ENCODE measurements at regions not wholly inside any gene's neighbourhood (a gene's known extent, or its start where the extent isn't known, plus 50 kb on each side); places are given as distances from the start of the nearest gene placed in this dataset.

GRCh38 chr7:137146552-137147337, 196.8 kb downstream of the PTN start:
- Histone ChIP-seq H2AFZ (ENCODE audit: low read length) (no peak overlapping the region), H2BK12ac (ENCODE audit: low read length) (no peak overlapping the region), H3K27ac (replicated peaks; ENCODE audit: low read length) (no peak overlapping the region), H3K9me3 (replicated peaks in 1 of 2; ENCODE audit: control insufficient read depth in 2 of 2, insufficient read depth in 1 of 2, low read depth in 1 of 2, low read length in 2 of 2) (no peaks in the 10 kb centered on the region), H3K4me3 (ENCODE audit: low read length in 2 of 2) (no peak overlapping the region), H3K79me1 (ENCODE audit: low read depth, low read length) (no peaks in the 10 kb centered on the region), H3K23ac (ENCODE audit: low read depth, low read length, poor library complexity) (no peak overlapping the region), H3K18ac (ENCODE audit: low read length) (no peak overlapping the region), H3K9ac (ENCODE audit: low read depth, low read length, poor library complexity) (no peak overlapping the region), H3K4ac (ENCODE audit: low read length) (no peak overlapping the region), H2BK5ac (ENCODE audit: low read length) (no peak overlapping the region), H3K36me3 (replicated peaks in 1 of 2; ENCODE audit: control insufficient read depth in 2 of 2, insufficient read depth in 2 of 2, low read length in 2 of 2) (no peaks in the 10 kb centered on the region), H2BK15ac (ENCODE audit: low read length) (no peak overlapping the region), H3K14ac (ENCODE audit: low read length) (no peak overlapping the region), H2BK120ac (ENCODE audit: low read depth, low read length) (no peak overlapping the region), H4K91ac (ENCODE audit: low read depth, low read length, poor library complexity) (no peak overlapping the region), H3K4me2 (ENCODE audit: insufficient read depth, low read length, poor library complexity, severe bottlenecking) (no peak overlapping the region), H4K8ac (ENCODE audit: low read depth, low read length) (no peak overlapping the region), H2AK5ac (ENCODE audit: low read depth, low read length) (no peak overlapping the region), H3K27me3 (ENCODE audit: control insufficient read depth in 3 of 3, insufficient read depth in 3 of 3, low read depth in 1 of 3, low read length in 3 of 3) (no peaks in the 10 kb centered on the region), H3K4me1 (ENCODE audit: control insufficient read depth in 2 of 2, insufficient read depth in 1 of 2, low read depth in 1 of 2, low read length in 2 of 2) (peaks cover 0 to 2% of the 10 kb centered on the region in 2 donors)
- WGBS, 2 donors (ENCODE audit: extremely low coverage in 2 of 2, insufficient read length in 2 of 2, insufficient replicate concordance in 1 of 2): no CpG with 5 or more reads among the region's 8 CpGs
- no peak for DNase-seq (ENCODE audit: low spot score)

DNA sequence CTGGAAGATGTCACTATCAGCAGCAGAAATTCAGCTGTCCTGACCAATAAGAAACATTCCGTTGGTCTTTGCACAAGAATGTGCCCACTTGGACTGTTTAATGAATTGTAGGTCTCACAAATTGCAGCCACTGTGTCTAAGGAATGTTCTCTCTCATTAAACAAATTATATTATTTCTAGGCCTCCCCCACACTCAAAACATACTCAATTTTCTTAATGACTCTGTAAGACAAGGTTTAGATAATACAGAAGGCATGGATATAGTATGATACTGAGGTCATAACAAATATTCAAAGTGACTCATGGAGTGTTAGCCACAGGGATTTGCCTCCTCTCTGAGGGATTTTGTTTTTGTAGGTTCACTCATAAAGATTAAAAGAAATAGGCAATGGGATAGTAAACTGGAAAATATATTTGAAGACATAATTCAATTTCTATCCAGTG, 197.5 kb downstream of the PTN start:
- H2BK120ac ChIP-seq (ENCODE audit: low read depth, low read length): no peak overlapping the region
- no CpG with 5 or more reads among the region's 1 CpG for WGBS, 2 donors (ENCODE audit: extremely low coverage in 2 of 2, insufficient read length in 2 of 2, insufficient replicate concordance in 1 of 2)
- H2BK5ac ChIP-seq (ENCODE audit: low read length): no peak overlapping the region
- H3K79me1 ChIP-seq (ENCODE audit: low read depth, low read length): no peaks in the 10 kb centered on the region
- H3K4ac ChIP-seq (ENCODE audit: low read length): no peak overlapping the region
- H3K27me3 ChIP-seq (ENCODE audit: control insufficient read depth in 3 of 3, insufficient read depth in 3 of 3, low read depth in 1 of 3, low read length in 3 of 3): no peaks in the 10 kb centered on the region
- no peak overlapping the region for H2BK12ac ChIP-seq (ENCODE audit: low read length)
- no peak overlapping the region for H4K8ac ChIP-seq (ENCODE audit: low read depth, low read length)
- no peak overlapping the region for H3K4me2 ChIP-seq (ENCODE audit: insufficient read depth, low read length, poor library complexity, severe bottlenecking)
- no peak overlapping the region for H3K14ac ChIP-seq (ENCODE audit: low read length)
- no peak overlapping the region for H3K23ac ChIP-seq (ENCODE audit: low read depth, low read length, poor library complexity)
- H3K9me3 ChIP-seq (replicated peaks in 1 of 2; ENCODE audit: control insufficient read depth in 2 of 2, insufficient read depth in 1 of 2, low read depth in 1 of 2, low read length in 2 of 2): no peaks in the 10 kb centered on the region
- H2BK15ac ChIP-seq (ENCODE audit: low read length): no peak overlapping the region
- H2AFZ ChIP-seq (ENCODE audit: low read length): no peak overlapping the region
- no peak overlapping the region for H3K18ac ChIP-seq (ENCODE audit: low read length)
- H3K4me3 ChIP-seq (ENCODE audit: low read length in 2 of 2): no peak overlapping the region
- no peak overlapping the region for H4K91ac ChIP-seq (ENCODE audit: low read depth, low read length, poor library complexity)
- no peak for DNase-seq (ENCODE audit: low spot score)
- H3K9ac ChIP-seq (ENCODE audit: low read depth, low read length, poor library complexity): no peak overlapping the region
- no peak overlapping the region for H3K27ac ChIP-seq (replicated peaks; ENCODE audit: low read length)
- no peak overlapping the region for H2AK5ac ChIP-seq (ENCODE audit: low read depth, low read length)
- H3K4me1 ChIP-seq (ENCODE audit: control insufficient read depth in 2 of 2, insufficient read depth in 1 of 2, low read depth in 1 of 2, low read length in 2 of 2): peaks cover 0 to under 1% of the 10 kb centered on the region in 2 donors
- no peaks in the 10 kb centered on the region for H3K36me3 ChIP-seq (replicated peaks in 1 of 2; ENCODE audit: control insufficient read depth in 2 of 2, insufficient read depth in 2 of 2, low read length in 2 of 2)

GRCh38 chr7:137142376-137142775, 201.2 kb downstream of the PTN start:
- Histone ChIP-seq H3K4me3 (ENCODE audit: low read length in 2 of 2) (no peak overlapping the region), H4K91ac (ENCODE audit: low read depth, low read length, poor library complexity) (no peak overlapping the region), H3K79me1 (ENCODE audit: low read depth, low read length) (no peaks in the 10 kb centered on the region), H3K27ac (replicated peaks; ENCODE audit: low read length) (no peak overlapping the region), H3K4ac (ENCODE audit: low read length) (no peak overlapping the region), H4K8ac (ENCODE audit: low read depth, low read length) (no peak overlapping the region), H2AFZ (ENCODE audit: low read length) (no peak overlapping the region), H3K9ac (ENCODE audit: low read depth, low read length, poor library complexity) (no peak overlapping the region), H3K4me2 (ENCODE audit: insufficient read depth, low read length, poor library complexity, severe bottlenecking) (no peak overlapping the region), H2BK15ac (ENCODE audit: low read length) (no peak overlapping the region), H2BK5ac (ENCODE audit: low read length) (no peak overlapping the region), H3K18ac (ENCODE audit: low read length) (no peak overlapping the region), H2AK5ac (ENCODE audit: low read depth, low read length) (no peak overlapping the region), H3K23ac (ENCODE audit: low read depth, low read length, poor library complexity) (no peak overlapping the region), H3K14ac (ENCODE audit: low read length) (no peak overlapping the region), H3K4me1 (ENCODE audit: control insufficient read depth in 2 of 2, insufficient read depth in 1 of 2, low read depth in 1 of 2, low read length in 2 of 2) (no peaks in the 10 kb centered on the region), H3K27me3 (ENCODE audit: control insufficient read depth in 3 of 3, insufficient read depth in 3 of 3, low read depth in 1 of 3, low read length in 3 of 3) (no peaks in the 10 kb centered on the region), H3K9me3 (replicated peaks in 1 of 2; ENCODE audit: control insufficient read depth in 2 of 2, insufficient read depth in 1 of 2, low read depth in 1 of 2, low read length in 2 of 2) (peaks cover 0 to 3% of the 10 kb centered on the region in 2 donors), H2BK12ac (ENCODE audit: low read length) (no peak overlapping the region), H3K36me3 (replicated peaks in 1 of 2; ENCODE audit: control insufficient read depth in 2 of 2, insufficient read depth in 2 of 2, low read length in 2 of 2) (no peaks in the 10 kb centered on the region), H2BK120ac (ENCODE audit: low read depth, low read length) (no peak overlapping the region)
- DNase-seq (ENCODE audit: low spot score): no peak

DNA sequence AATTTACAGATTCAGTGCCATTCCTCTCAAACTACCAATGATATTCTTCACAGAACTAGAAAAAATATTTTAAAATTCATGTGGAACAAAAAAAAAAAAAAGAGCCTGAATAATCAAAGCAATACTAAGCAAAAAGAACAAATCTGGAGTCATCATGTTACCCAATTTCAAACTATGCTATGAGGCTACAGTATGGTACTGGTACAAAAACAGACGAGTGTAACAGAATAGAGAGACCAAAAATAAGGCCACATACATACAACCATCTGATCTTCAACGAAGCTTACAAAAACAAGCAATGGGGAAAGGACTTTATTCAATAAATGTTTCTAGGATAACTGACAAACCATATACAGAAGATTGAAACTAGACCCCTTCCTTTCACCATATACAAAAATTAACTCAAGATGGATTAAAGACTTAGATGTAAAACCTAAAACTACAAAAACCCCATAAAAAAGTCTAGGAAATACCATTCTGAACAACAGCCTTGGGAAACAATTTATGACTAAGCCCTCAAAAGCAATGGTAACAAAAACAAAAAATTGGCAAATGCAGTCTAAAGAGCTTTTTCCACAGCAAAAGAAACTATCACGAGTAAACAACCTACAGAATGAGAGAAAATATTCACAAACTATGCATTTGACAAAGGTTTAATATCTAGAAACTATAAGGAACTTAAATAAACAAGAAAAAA, 207.7 kb downstream of the PTN start:
- H3K23ac ChIP-seq (ENCODE audit: low read depth, low read length, poor library complexity): no peak overlapping the region
- no peak overlapping the region for H2BK120ac ChIP-seq (ENCODE audit: low read depth, low read length)
- peaks cover 0 to 3% of the 10 kb centered on the region in 2 donors for H3K9me3 ChIP-seq (replicated peaks in 1 of 2; ENCODE audit: control insufficient read depth in 2 of 2, insufficient read depth in 1 of 2, low read depth in 1 of 2, low read length in 2 of 2)
- H2BK5ac ChIP-seq (ENCODE audit: low read length): no peak overlapping the region
- H3K14ac ChIP-seq (ENCODE audit: low read length): no peak overlapping the region
- H2BK12ac ChIP-seq (ENCODE audit: low read length): no peak overlapping the region
- no peak overlapping the region for H4K8ac ChIP-seq (ENCODE audit: low read depth, low read length)
- no peak overlapping the region for H3K4me3 ChIP-seq (ENCODE audit: low read length in 2 of 2)
- H3K4ac ChIP-seq (ENCODE audit: low read length): no peak overlapping the region
- no peaks in the 10 kb centered on the region for H3K79me1 ChIP-seq (ENCODE audit: low read depth, low read length)
- H3K4me1 ChIP-seq (ENCODE audit: control insufficient read depth in 2 of 2, insufficient read depth in 1 of 2, low read depth in 1 of 2, low read length in 2 of 2): no peaks in the 10 kb centered on the region
- H3K27ac ChIP-seq (replicated peaks; ENCODE audit: low read length): no peak overlapping the region
- no peaks in the 10 kb centered on the region for H3K27me3 ChIP-seq (ENCODE audit: control insufficient read depth in 3 of 3, insufficient read depth in 3 of 3, low read depth in 1 of 3, low read length in 3 of 3)
- no peak for DNase-seq (ENCODE audit: low spot score)
- no peak overlapping the region for H2AK5ac ChIP-seq (ENCODE audit: low read depth, low read length)
- H3K36me3 ChIP-seq (replicated peaks in 1 of 2; ENCODE audit: control insufficient read depth in 2 of 2, insufficient read depth in 2 of 2, low read length in 2 of 2): no peaks in the 10 kb centered on the region
- H2AFZ ChIP-seq (ENCODE audit: low read length): no peak overlapping the region
- H3K9ac ChIP-seq (ENCODE audit: low read depth, low read length, poor library complexity): no peak overlapping the region
- H3K4me2 ChIP-seq (ENCODE audit: insufficient read depth, low read length, poor library complexity, severe bottlenecking): no peak overlapping the region
- no peak overlapping the region for H4K91ac ChIP-seq (ENCODE audit: low read depth, low read length, poor library complexity)
- no peak overlapping the region for H2BK15ac ChIP-seq (ENCODE audit: low read length)
- WGBS, 2 donors (ENCODE audit: extremely low coverage in 2 of 2, insufficient read length in 2 of 2, insufficient replicate concordance in 1 of 2): no CpG with 5 or more reads among the region's 3 CpGs
- H3K18ac ChIP-seq (ENCODE audit: low read length): no peak overlapping the region
